ENCODE measurements at regions not wholly inside any gene's neighbourhood (a gene's known extent, or its start where the extent isn't known, plus 50 kb on each side); places are given as distances from the start of the nearest gene placed in this dataset.

DNA sequence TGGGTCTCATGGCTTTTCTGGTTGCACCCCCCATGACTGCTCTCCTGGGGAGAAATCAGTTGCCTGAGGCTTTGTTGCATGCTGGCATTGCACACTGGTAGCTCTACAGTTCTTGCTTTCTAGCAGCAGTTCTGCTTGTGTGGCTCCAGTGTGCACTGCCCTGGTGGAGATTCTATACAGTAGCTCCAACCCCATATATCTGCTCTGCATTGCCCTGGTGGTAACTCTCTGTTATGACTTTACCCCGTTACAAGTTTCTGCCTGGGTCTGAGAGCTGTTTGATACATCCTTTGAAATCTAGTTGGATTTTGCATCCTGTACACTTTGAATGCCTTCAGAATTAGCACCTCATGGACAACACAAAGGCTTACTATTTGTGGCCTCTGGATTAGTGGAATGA lies 241.4 kb upstream of the EPHA5 start:
- in situ Hi-C loops (cut with HindIII; ENCODE audit: extremely low pct_ligation_motif_present, low pct_unique_long_range_greater_than_20kb), result no loop called here
- ChIA-PET POLR2A (no interaction called here), CTCF (ENCODE audit: low intra/inter-chr PET ratio, low total read pairs) (no interaction called here)
- FAIRE-seq, result no peak
- Histone ChIP-seq H3K27ac (ENCODE audit: extremely low read length, insufficient read depth, low read length) (no peak overlapping the region), H3K4me1 (ENCODE audit: insufficient read depth, low read length) (no peaks in the 10 kb centered on the region), H3K36me3 (replicated peaks in 1 of 2; ENCODE audit: control insufficient read depth in 1 of 2, insufficient read depth in 2 of 2, low read length in 2 of 2) (no peaks in the 10 kb centered on the region), H3K27me3 (ENCODE audit: control insufficient read depth in 1 of 2, insufficient read depth in 2 of 2, low read length in 2 of 2) (no peaks in the 10 kb centered on the region), H3K79me2 (ENCODE audit: insufficient read depth, low read length) (no peaks in the 10 kb centered on the region), H3K9me3 (ENCODE audit: low read length) (no peaks in the 10 kb centered on the region), H3K4me2 (ENCODE audit: low read depth, low read length) (no peak overlapping the region), H2AFZ (ENCODE audit: low read length) (no peak overlapping the region), H3K9ac (ENCODE audit: insufficient read depth, low read depth, low read length) (no peak overlapping the region), H4K20me1 (ENCODE audit: insufficient read depth, low read length) (no peaks in the 10 kb centered on the region), H3K4me3 (replicated peaks in 1 of 3; ENCODE audit: insufficient read depth in 1 of 3, low read depth in 2 of 3, low read length in 3 of 3) (no peak overlapping the region)
- intact Hi-C loops (cut with micrococcal nuclease; ENCODE audit: unreplicated experiment), result no loop called here
- ATAC-seq, result peak; percentile 86
- 0% methylated on average over 1 of the region's 1 CpG for WGBS (ENCODE audit: low lambda C conversion rate)
- BruUV-seq (replicated peaks), result no TSS peak
- DNase-seq (ENCODE audit: low spot score), result no peak
- TF ChIP-seq ZKSCAN5 (CRISPR knock-in tag; IDR thresholded peaks at IDR 0.05) (no peak), MEIS1 (CRISPR knock-in tag; IDR thresholded peaks at IDR 0.05; ENCODE audit: borderline replicate concordance) (no peak), ZNF839 (CRISPR knock-in tag; IDR thresholded peaks at IDR 0.05; ENCODE audit: borderline replicate concordance) (no peak), ARID2 (CRISPR knock-in tag; IDR thresholded peaks at IDR 0.05; ENCODE audit: borderline replicate concordance) (no peak), NKX3-1 (CRISPR knock-in tag; IDR thresholded peaks at IDR 0.05) (no peak), ZNF558 (CRISPR knock-in tag; IDR thresholded peaks at IDR 0.05; ENCODE audit: borderline replicate concordance) (no peak), NR2F1 (CRISPR knock-in tag; IDR thresholded peaks at IDR 0.05) (no peak), SMARCE1 (IDR thresholded peaks at IDR 0.05; ENCODE audit: borderline replicate concordance) (no peak), HOXA3 (CRISPR knock-in tag; IDR thresholded peaks at IDR 0.05) (no peak)
- TF ChIP-seq, protein P1, sequence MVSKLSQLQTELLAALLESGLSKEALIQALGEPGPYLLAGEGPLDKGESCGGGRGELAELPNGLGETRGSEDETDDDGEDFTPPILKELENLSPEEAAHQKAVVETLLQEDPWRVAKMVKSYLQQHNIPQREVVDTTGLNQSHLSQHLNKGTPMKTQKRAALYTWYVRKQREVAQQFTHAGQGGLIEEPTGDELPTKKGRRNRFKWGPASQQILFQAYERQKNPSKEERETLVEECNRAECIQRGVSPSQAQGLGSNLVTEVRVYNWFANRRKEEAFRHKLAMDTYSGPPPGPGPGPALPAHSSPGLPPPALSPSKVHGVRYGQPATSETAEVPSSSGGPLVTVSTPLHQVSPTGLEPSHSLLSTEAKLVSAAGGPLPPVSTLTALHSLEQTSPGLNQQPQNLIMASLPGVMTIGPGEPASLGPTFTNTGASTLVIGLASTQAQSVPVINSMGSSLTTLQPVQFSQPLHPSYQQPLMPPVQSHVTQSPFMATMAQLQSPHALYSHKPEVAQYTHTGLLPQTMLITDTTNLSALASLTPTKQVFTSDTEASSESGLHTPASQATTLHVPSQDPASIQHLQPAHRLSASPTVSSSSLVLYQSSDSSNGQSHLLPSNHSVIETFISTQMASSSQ (IDR thresholded peaks at IDR 0.05; ENCODE audit: low read depth), result no peak
- TF ChIP-seq, protein P1 (CRISPR knock-in tag; IDR thresholded peaks at IDR 0.05; ENCODE audit: borderline replicate concordance), result no peak
- TF ChIP-seq, protein P2, sequence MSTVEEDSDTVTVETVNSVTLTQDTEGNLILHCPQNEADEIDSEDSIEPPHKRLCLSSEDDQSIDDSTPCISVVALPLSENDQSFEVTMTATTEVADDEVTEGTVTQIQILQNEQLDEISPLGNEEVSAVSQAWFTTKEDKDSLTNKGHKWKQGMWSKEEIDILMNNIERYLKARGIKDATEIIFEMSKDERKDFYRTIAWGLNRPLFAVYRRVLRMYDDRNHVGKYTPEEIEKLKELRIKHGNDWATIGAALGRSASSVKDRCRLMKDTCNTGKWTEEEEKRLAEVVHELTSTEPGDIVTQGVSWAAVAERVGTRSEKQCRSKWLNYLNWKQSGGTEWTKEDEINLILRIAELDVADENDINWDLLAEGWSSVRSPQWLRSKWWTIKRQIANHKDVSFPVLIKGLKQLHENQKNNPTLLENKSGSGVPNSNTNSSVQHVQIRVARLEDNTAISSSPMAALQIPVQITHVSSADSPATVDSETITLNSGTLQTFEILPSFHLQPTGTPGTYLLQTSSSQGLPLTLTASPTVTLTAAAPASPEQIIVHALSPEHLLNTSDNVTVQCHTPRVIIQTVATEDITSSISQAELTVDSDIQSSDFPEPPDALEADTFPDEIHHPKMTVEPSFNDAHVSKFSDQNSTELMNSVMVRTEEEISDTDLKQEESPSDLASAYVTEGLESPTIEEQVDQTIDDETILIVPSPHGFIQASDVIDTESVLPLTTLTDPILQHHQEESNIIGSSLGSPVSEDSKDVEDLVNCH (CRISPR knock-in tag; IDR thresholded peaks at IDR 0.05), result no peak
- TF ChIP-seq, protein P3, sequence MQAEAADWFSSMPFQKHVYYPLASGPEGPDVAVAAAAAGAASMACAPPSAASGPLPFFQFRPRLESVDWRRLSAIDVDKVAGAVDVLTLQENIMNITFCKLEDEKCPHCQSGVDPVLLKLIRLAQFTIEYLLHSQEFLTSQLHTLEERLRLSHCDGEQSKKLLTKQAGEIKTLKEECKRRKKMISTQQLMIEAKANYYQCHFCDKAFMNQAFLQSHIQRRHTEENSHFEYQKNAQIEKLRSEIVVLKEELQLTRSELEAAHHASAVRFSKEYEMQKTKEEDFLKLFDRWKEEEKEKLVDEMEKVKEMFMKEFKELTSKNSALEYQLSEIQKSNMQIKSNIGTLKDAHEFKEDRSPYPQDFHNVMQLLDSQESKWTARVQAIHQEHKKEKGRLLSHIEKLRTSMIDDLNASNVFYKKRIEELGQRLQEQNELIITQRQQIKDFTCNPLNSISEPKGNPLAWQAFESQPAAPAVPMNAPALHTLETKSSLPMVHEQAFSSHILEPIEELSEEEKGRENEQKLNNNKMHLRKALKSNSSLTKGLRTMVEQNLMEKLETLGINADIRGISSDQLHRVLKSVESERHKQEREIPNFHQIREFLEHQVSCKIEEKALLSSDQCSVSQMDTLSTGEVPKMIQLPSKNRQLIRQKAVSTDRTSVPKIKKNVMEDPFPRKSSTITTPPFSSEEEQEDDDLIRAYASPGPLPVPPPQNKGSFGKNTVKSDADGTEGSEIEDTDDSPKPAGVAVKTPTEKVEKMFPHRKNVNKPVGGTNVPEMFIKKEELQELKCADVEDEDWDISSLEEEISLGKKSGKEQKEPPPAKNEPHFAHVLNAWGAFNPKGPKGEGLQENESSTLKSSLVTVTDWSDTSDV (CRISPR knock-in tag; IDR thresholded peaks at IDR 0.05), result no peak
- TF ChIP-seq, protein P4, sequence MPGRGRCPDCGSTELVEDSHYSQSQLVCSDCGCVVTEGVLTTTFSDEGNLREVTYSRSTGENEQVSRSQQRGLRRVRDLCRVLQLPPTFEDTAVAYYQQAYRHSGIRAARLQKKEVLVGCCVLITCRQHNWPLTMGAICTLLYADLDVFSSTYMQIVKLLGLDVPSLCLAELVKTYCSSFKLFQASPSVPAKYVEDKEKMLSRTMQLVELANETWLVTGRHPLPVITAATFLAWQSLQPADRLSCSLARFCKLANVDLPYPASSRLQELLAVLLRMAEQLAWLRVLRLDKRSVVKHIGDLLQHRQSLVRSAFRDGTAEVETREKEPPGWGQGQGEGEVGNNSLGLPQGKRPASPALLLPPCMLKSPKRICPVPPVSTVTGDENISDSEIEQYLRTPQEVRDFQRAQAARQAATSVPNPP (CRISPR knock-in tag; IDR thresholded peaks at IDR 0.05), result no peak

All from HepG2 (cell line).